ENCODE measurements at regions not wholly inside any gene's neighbourhood (a gene's known extent, or its start where the extent isn't known, plus 50 kb on each side); places are given as distances from the start of the nearest gene placed in this dataset.
A peak's percentile ranks its signal among the peaks of the same experiment; 100 is the strongest.

DNA sequence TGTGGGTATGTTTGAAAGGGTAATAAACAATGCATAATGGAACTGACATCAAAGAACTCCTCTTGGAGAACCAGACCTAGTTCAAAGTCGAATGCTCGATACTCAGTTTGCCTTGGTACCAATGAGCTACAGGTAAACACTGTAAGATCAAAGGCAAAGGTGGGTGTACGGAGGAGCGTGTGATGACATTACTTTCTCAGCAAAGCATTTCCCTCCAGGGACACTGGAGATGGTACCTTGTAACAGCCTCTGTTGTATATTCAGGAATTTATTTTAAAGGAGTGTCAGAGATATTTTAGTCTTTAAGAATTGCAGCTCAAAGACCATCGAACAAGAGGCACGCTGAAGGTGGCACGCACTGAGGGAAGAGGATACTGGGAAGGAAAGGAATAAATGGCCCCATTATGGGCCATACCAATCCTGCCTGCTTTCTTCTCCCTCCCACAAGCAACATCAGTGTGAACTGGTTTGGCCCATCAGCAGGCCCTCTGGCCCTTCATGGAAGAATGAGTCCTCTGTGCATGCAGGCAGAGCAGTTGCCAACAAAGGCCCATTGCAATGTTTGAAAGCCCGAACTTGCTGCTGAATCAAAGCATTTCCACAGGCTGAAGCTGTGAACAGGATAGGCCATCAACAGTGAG lies 410.2 kb downstream of the ACTL7B start (continued):
- TF ChIP-seq, protein P1, sequence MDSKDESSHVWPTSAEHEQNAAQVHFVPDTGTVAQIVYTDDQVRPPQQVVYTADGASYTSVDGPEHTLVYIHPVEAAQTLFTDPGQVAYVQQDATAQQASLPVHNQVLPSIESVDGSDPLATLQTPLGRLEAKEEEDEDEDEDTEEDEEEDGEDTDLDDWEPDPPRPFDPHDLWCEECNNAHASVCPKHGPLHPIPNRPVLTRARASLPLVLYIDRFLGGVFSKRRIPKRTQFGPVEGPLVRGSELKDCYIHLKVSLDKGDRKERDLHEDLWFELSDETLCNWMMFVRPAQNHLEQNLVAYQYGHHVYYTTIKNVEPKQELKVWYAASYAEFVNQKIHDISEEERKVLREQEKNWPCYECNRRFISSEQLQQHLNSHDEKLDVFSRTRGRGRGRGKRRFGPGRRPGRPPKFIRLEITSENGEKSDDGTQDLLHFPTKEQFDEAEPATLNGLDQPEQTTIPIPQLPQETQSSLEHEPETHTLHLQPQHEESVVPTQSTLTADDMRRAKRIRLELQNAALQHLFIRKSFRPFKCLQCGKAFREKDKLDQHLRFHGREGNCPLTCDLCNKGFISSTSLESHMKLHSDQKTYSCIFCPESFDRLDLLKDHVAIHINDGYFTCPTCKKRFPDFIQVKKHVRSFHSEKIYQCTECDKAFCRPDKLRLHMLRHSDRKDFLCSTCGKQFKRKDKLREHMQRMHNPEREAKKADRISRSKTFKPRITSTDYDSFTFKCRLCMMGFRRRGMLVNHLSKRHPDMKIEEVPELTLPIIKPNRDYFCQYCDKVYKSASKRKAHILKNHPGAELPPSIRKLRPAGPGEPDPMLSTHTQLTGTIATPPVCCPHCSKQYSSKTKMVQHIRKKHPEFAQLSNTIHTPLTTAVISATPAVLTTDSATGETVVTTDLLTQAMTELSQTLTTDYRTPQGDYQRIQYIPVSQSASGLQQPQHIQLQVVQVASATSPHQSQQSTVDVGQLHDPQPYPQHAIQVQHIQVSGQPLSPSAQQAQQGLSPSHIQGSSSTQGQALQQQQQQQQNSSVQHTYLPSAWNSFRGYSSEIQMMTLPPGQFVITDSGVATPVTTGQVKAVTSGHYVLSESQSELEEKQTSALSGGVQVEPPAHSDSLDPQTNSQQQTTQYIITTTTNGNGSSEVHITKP (CRISPR knock-in tag; IDR thresholded peaks at IDR 0.05; ENCODE audit: low read depth), result peak; percentile 97
- TF ChIP-seq RARG (CRISPR knock-in tag; IDR thresholded peaks at IDR 0.05; ENCODE audit: low read depth) (no peak), ZNF253 (CRISPR knock-in tag; IDR thresholded peaks at IDR 0.05; ENCODE audit: borderline replicate concordance) (no peak), ZNF776 (CRISPR knock-in tag; IDR thresholded peaks at IDR 0.05) (no peak; the same call in 1 of the 2 replicates), ZNF333 (CRISPR knock-in tag; IDR thresholded peaks at IDR 0.05; ENCODE audit: borderline replicate concordance) (no peak), ZNF782 (CRISPR knock-in tag; IDR thresholded peaks at IDR 0.05; ENCODE audit: borderline replicate concordance) (no peak), SNRNP70 (IDR thresholded peaks at IDR 0.05; ENCODE audit: low read depth, low read length) (no peak), SAFB2 (CRISPR knock-in tag; IDR thresholded peaks at IDR 0.05; ENCODE audit: borderline replicate concordance, low read depth) (no peak), HOXA9 (CRISPR knock-in tag; IDR thresholded peaks at IDR 0.05; ENCODE audit: borderline replicate concordance) (no peak), KDM3A (CRISPR knock-in tag; IDR thresholded peaks at IDR 0.05; ENCODE audit: low read depth) (0 out of 2 replicates have a peak, but pooled peaks have one; percentile 43), CREM (IDR thresholded peaks at IDR 0.05) (peak; percentile 95), CREM (CRISPR knock-in tag; IDR thresholded peaks at IDR 0.05) (no peak), YEATS4 (CRISPR knock-in tag; IDR thresholded peaks at IDR 0.05; ENCODE audit: borderline replicate concordance) (0 out of 2 replicates have a peak, but pooled peaks have one; percentile 46), SMAD3 (CRISPR knock-in tag; IDR thresholded peaks at IDR 0.05) (peak; percentile 90), ZKSCAN8 (CRISPR knock-in tag; IDR thresholded peaks at IDR 0.05; ENCODE audit: borderline replicate concordance) (no peak), MIER2 (CRISPR knock-in tag; IDR thresholded peaks at IDR 0.05) (0 out of 2 replicates have a peak, but pooled peaks have one; percentile 47), FOXJ3 (CRISPR knock-in tag; IDR thresholded peaks at IDR 0.05; ENCODE audit: borderline replicate concordance) (peak; percentile 97), ZBTB21 (CRISPR knock-in tag; IDR thresholded peaks at IDR 0.05) (0 out of 2 replicates have a peak, but pooled peaks have one; percentile 26), TBX3 (IDR thresholded peaks at IDR 0.05; ENCODE audit: borderline replicate concordance) (peak; percentile 65; the same call in 1 of the 2 replicates)
- TF ChIP-seq, protein P2, sequence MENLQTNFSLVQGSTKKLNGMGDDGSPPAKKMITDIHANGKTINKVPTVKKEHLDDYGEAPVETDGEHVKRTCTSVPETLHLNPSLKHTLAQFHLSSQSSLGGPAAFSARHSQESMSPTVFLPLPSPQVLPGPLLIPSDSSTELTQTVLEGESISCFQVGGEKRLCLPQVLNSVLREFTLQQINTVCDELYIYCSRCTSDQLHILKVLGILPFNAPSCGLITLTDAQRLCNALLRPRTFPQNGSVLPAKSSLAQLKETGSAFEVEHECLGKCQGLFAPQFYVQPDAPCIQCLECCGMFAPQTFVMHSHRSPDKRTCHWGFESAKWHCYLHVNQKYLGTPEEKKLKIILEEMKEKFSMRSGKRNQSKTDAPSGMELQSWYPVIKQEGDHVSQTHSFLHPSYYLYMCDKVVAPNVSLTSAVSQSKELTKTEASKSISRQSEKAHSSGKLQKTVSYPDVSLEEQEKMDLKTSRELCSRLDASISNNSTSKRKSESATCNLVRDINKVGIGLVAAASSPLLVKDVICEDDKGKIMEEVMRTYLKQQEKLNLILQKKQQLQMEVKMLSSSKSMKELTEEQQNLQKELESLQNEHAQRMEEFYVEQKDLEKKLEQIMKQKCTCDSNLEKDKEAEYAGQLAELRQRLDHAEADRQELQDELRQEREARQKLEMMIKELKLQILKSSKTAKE (CRISPR knock-in tag; IDR thresholded peaks at IDR 0.05; ENCODE audit: borderline replicate concordance), result no peak
- TF ChIP-seq, protein P3, sequence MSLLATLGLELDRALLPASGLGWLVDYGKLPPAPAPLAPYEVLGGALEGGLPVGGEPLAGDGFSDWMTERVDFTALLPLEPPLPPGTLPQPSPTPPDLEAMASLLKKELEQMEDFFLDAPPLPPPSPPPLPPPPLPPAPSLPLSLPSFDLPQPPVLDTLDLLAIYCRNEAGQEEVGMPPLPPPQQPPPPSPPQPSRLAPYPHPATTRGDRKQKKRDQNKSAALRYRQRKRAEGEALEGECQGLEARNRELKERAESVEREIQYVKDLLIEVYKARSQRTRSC (CRISPR knock-in tag; IDR thresholded peaks at IDR 0.05; ENCODE audit: low read depth), result no peak

Data from HepG2 (cell line).